GM04504 (cell line): ENCODE measurements at regions not wholly inside any gene's neighbourhood (a gene's known extent, or its start where the extent isn't known, plus 50 kb on each side); places are given as distances from the start of the nearest gene placed in this dataset.

ENCODE experiments used
- DNase-seq: peaks from one replicate; pipeline ENCODE4 v3.0.0-alpha.2; 2012; ENCODE audit warnings: low read depth

GRCh38 chr16:64236316-64236715 is 885.5 kb downstream of the CDH11 start:
- DNase-seq = no peak

GRCh38 chr16:64234200-64234599 is 887.7 kb downstream of the CDH11 start:
- DNase-seq = no peak

GRCh38 chr16:64225696-64226095 is 896.2 kb downstream of the CDH11 start:
- DNase-seq = no peak

- no peak for DNase-seq
Observed at GRCh38 chr16:64225036-64225435, 896.8 kb downstream of the CDH11 start.

GRCh38 chr16:64217789-64218535 is 903.9 kb downstream of the CDH11 start:
- DNase-seq = no peak

GRCh38 chr16:64215730-64216129 is 906.1 kb downstream of the CDH11 start:
- DNase-seq = no peak

- DNase-seq = no peak
Observed at GRCh38 chr16:64211331-64211730, 910.5 kb downstream of the CDH11 start.

- DNase-seq = no peak
Observed at GRCh38 chr16:64206862-64207261, 915.0 kb downstream of the CDH11 start.

- DNase-seq = no peak
Observed at GRCh38 chr16:64203126-64203525, 918.7 kb downstream of the CDH11 start.

GRCh38 chr16:64202571-64202970 is 919.3 kb downstream of the CDH11 start:
- no peak for DNase-seq

GRCh38 chr16:64196444-64196843 is 925.4 kb downstream of the CDH11 start:
- no peak for DNase-seq

GRCh38 chr16:64185954-64186353 is 935.9 kb downstream of the CDH11 start:
- DNase-seq = no peak

- DNase-seq = no peak
Observed at GRCh38 chr16:64184156-64184555, 937.7 kb downstream of the CDH11 start.

- no peak for DNase-seq
Observed at GRCh38 chr16:64182985-64183384, 938.9 kb downstream of the CDH11 start.

- no peak for DNase-seq
Observed at GRCh38 chr16:64181271-64181925, 940.5 kb downstream of the CDH11 start.

- no peak for DNase-seq
Observed at GRCh38 chr16:64180136-64180900, 941.5 kb downstream of the CDH11 start.

GRCh38 chr16:64174327-64174726 is 947.5 kb downstream of the CDH11 start:
- no peak for DNase-seq

GRCh38 chr16:64172652-64173051 is 949.2 kb downstream of the CDH11 start:
- DNase-seq = no peak

- DNase-seq = no peak
Observed at GRCh38 chr16:64172226-64172625, 949.6 kb downstream of the CDH11 start.

- no peak for DNase-seq
Observed at GRCh38 chr16:64171632-64172031, 950.2 kb downstream of the CDH11 start.

GRCh38 chr16:64168371-64168770 is 953.5 kb downstream of the CDH11 start:
- no peak for DNase-seq

GRCh38 chr16:64167936-64168335 is 953.9 kb downstream of the CDH11 start:
- DNase-seq = no peak

GRCh38 chr16:64165368-64165767 is 956.5 kb downstream of the CDH11 start:
- no peak for DNase-seq
